HG02623 (cell line): ENCODE measurements at regions not wholly inside any gene's neighbourhood (a gene's known extent, or its start where the extent isn't known, plus 50 kb on each side); places are given as distances from the start of the nearest gene placed in this dataset.
A peak's percentile ranks its signal among the peaks of the same experiment; 100 is the strongest.
"Not testable (repeated sequence)": the region's sequence is repeated elsewhere in the genome, so short reads cannot be mapped to it uniquely, and the experiment has no call there.

Experiments
- ATAC-seq: cut with Tn5 transposase; IDR thresholded peaks from one replicate; pipeline ENCODE4 v1.9.1; 2021; ENCODE audit warnings: moderate library complexity; ENCODE audit not compliant: unreplicated experiment

DNA sequence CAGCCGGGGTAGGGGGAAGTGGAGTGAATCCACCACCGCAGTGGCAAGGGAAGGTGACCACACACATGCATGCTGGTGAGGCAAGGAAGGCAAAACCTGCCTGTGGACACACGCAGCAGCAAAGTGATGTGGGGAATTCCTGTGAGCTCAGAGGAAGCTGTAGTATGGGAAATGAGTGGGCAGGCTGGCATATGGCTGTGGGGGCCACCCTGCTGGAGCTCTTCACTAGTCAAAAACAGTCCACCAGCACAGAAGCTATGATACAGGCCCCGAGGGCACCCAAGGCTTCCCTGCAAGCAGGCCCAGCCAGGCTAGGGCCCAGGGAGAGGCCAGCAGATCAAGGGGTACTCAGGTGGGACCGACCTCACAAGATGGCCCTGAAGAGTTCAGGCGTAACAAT is 239.1 kb downstream of the CHM start:
- no peak for ATAC-seq

DNA sequence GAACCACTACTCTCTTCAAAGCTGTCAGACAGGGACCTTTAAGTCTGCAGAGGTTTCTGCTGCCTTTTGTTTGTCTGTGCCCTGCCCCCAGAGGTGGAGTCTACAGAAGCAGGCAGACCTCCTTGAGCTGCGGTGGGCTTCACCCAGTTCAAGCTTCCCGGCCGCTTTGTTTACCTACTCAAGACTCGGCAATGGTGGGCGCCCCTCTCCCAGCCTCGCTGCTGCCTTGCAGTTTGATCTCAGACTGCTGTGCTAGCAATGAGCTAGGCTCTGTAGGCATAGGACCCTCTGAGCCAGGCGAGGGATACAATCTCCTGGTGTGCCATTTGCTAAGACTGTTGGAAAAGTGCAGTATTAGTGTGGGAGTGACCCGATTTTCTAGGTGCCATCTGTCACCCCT is 275.0 kb downstream of the CHM start:
- not testable (repeated sequence) for ATAC-seq

DNA sequence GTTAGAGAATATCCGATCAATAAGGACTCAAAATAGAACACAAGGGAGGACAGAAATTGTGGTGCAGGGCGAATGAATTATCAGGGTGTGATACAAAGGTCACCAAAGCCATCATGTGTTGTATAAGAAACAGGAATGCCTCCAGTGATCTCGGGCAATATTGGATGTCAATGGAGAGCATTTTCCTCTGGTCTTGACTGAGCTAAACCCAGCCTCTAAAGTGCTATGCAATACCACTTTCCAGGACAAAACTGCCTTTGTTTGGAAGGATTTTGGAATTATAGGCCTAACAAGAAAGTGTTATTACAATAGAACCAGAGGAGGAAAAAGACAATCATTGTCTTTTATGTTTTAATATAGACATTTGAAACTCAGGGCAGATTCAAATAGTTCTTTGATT is 281.7 kb downstream of the CHM start:
- ATAC-seq = no peak

DNA sequence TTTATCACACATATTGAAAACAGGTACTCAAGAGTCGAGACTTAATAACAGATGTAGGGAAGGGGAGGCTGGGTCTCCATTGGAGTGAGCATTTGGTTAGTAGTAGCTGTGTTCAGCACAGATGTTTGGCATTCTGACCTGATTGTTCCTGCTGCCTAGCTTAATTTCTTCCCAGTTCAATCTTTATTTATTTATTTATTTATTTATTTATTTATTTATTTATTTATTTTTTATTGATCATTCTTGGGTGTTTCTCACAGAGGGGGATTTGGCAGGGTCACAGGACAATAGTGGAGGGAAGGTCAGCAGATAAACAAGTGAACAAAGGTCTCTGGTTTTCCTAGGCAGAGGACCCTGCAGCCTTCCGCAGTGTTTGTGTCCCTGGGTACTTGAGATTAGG is 324.3 kb downstream of the CHM start:
- ATAC-seq = not testable (repeated sequence)

DNA sequence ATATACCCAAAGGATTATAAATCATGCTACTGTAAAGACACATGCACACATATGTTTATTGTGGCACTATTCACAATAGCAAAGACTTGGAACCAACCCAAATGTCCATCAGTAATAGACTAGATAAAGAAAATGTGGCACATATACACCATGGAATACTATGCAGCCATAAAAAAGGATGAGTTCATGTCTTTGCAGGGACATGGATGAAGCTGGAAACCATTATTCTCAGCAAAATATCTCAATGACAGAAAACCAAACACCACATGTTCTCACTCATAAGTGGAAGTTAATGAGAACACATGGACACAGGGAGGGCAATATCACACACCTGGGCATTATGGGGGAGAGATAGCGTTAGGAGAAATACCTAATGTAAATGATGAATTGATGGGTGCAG is 323.8 kb upstream of the POF1B start:
- not testable (repeated sequence) for ATAC-seq

DNA sequence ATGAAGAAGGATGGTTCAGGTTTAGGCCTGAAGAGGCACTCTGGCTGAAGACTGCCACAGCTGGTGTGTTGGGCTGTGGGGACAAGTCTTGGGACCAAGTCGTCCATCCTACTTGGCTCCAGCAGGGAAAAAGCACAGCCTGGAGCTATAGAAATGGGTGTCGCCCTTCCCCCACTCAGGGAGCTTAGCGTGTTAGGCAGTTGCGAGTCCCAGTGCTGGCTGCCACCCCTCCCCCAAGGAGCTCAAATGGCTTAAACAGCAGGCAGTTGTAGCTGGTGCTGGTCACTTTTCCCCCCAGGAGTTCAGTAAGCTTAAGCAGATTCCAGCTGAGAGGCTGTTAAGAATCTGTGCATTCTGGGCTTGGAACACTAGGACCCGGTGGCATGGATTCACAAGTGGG is 319.5 kb upstream of the POF1B start:
- ATAC-seq = no peak

DNA sequence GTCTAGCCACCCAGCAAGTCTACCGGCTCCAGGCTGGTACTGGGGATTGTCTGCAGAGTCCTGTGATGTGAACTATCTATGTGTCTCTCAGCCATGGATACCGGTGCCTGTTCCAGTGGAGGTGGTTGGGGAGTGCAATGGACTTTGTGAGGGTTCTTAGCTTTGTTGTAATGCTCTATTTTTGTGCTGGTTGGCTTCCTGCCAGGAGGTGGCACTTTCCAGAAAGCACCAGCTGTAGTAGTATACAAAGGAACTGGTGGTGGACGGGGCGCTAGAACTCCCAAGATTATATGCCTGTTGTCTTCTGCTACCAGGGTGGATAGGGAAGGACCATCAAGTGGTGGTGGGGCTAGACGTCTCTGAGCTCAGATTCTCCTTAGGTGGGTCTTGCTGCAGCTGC is 306.4 kb upstream of the POF1B start:
- no peak for ATAC-seq

DNA sequence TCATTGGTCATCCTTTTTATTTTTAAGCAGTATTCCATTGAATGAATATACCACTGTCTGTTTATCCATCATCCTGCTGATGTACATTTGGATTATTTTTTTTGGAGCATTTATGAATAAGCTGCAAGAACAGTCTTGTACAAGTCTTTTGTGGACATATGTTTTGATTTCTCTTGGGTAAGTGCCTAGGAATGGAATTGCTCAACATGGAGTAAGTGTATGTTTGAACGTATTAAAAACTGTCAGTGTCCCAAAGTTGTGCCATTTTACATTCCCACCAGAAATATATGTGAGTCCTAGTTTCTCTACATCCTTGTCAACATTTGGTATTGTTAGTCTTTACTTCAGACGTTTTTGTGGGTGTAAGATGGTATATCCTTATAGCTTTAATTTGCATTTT is 287.0 kb upstream of the POF1B start:
- ATAC-seq = no peak

DNA sequence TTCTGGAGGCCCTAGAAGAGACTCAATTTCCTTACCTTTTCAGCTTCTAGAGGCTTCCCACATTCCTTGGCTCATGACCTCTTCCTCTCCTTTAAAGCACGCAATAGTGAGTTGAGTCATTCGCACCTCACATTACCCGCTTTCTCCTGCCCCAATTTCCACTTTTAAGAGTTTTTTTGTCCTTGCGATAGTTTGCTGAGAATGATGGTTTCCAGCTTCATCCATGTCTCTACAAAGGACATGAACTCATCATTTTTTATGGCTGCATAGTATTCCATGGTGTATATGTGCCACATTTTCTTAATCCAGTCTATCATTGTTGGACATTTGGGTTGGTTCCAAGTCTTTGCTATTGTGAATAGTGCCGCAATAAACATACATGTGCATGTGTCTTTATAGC is 284.5 kb upstream of the POF1B start:
- not testable (repeated sequence) for ATAC-seq

DNA sequence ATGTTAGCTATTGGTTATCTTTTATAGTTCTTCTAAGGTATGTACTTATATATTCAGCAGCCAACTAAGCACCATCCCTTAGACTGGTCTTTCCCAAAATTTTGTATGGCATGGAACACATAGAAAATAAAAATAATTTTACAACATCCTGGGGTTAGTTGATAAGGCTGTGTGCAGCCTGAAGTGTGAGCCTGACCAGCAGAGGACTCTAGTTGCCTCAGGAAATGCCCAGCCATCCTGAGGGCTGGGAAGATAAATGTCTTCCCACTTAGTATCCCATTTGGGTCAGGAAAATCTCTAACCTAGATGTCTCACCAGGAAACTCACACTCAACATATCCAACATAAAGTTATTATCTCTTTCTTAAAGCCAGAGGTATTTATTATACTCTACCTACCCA is 251.4 kb upstream of the POF1B start:
- no peak for ATAC-seq

DNA sequence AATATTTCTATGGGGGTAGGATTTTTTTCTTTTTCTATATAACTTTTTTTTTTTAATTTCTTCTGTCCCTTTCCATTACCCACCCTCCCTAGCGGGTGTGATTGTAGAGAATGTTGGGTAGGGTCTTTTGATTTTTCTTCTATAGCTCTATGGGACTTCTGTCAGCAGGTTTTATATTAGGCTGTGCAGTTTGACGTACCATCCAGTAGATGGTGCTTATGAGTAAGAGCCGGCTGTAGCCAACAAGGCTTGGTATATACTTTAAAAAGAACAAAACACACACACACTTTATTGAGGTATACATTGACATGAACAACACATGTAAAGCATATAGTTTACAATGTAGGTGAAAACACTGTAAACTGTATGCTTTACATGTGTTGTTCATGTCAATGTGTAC is 247.9 kb upstream of the POF1B start:
- ATAC-seq = peak; percentile 58

DNA sequence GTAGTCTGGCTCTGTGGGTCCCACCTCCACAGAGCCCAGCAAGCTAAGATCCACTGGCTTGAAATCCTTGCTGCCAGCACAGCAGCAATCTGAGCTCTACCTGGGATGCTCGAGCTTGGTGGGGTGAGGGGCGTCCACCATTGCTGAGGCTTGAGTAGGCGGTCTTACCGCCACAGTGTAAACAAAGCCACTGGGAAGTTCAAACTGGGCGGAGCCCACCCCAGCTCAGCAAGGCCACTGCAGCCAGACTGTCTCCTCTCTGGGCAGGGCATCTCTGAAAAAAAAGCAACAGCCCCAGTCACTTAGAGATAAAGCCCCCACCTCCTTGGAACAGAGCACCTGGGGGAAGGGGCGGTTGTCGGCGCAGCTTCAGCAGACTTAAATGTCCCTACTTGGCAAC is 243.2 kb upstream of the POF1B start:
- ATAC-seq = no peak

DNA sequence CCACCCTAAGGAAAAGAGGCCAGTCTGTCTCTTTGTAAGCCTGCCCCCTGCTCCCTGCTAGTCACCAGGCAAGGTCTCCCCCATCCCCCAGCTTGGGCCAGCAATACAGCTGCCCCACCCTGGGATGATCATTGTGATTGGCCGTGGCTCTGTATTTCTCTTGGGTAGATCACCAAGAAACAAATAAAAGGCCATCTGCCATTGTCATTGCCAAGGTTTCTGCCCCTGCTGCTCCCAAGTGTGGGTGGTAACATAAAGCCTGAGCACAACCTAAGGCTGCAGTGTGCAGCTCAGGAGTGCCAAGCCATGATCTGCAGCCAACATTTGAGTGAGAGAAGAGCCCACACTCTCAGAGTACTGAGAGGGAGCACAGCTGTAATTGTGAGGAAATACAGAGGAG is 241.0 kb upstream of the POF1B start:
- ATAC-seq = no peak

DNA sequence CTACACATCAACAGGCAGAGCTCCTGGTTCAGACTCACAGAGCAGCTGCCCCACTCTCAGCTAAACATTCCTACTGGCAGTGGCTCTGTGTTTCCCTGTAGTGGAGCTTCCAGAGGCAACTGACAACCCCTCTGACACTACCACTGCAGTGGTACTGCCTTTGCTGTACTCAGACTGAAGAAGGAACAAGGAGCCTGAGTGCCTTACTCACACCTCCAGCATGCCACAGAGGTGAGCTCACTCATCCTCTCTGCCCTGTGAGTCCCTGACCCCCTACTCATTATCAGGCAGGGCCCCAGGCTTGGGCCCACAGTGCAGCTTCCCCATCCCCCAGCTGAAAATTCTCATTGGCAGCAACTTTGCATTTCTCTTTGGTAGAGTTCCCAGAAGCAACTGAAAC is 240.5 kb upstream of the POF1B start:
- no peak for ATAC-seq

DNA sequence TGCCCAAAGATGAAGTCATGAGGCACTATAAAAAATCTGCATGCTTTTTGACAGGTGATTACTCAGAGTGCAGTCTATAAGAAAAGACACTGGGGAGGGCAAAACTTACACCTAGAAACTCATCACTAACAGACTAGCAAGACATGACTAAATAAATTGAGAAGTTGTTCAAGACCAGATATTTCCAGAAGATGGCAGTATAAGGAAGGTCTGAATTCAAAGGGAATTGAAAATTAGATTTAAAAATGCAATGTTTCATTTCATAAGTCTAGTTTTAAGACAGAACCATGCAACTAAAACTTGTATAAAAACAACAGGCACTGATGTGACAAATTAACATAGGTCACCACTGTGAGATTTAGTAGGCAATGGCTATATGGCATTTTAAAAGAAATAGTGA is 232.5 kb upstream of the POF1B start:
- ATAC-seq = no peak

DNA sequence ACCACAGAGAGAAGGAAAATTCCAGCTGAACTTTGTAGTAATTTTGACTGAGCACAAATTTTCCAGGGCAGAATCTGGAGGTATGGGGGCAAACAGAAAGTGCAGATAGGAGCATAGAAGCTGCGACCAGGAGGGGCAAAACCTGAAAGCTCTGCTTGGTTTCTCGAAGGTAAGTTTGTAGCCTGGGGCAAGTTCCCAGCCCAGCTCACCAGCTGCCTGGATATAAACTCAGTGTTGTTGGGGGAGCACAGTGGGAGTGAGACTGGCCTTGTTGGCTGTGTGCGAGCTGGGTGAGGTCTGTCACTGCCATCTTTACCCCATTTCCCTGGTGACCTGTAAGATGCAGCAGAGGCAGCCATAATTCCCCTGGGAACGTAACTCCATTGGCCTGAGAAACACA is 213.5 kb upstream of the POF1B start:
- ATAC-seq = no peak

DNA sequence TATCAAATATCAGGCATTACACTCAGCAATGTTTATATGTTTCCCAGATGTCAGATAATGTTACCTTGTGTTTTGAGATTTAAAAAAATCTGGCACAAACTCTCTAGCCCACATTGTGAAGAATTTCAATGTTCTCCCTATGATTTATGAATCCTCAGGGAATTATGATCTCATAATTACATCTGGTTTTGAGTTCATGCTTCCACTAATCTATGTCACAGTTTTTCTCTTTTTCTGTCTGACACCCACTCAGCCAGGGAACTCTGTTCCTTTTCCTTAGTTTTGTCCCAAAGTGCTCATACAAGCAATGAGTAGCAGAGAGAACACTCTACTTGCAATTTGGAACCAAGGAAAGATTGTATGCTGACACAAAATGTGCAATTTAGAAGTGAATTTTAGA is 212.1 kb upstream of the POF1B start:
- ATAC-seq = no peak

DNA sequence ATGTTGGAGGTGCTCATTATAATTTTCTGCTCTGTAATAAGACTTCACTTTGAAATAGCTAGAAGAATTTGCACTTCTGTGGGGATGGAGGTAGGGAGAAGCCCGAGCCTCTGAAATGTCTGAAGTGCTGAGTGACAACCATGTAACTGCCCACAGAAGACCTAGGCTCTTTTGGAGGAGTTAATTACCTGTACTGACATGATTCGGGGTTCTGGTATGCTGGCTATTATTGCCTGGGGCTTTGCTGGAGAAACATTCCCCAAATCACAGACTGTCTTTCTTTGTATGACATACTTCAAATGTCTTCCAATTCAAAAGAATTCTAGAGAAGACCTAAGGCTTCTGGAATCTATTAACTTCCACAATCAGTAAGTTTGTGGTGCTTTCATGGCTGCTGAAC is 211.2 kb upstream of the POF1B start:
- ATAC-seq = no peak

DNA sequence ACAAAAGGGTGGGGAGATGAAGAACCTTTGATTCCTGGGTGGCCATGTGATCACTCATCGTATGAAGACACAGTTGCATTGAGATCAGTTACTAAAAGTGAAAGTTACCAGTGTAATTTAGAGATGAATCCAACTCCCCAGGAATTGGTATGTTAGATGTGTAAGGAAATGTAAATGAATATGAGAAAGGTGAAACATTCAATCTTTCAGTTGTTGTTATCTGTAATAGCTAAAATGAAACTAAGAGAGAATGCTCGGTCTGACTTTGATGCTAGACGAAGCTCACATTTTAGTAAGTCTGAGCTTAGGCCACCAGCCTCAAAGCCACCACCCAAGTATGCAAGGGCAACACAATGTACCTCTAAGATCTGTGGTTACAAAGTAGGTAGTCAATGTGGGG is 194.3 kb upstream of the POF1B start:
- ATAC-seq = no peak

DNA sequence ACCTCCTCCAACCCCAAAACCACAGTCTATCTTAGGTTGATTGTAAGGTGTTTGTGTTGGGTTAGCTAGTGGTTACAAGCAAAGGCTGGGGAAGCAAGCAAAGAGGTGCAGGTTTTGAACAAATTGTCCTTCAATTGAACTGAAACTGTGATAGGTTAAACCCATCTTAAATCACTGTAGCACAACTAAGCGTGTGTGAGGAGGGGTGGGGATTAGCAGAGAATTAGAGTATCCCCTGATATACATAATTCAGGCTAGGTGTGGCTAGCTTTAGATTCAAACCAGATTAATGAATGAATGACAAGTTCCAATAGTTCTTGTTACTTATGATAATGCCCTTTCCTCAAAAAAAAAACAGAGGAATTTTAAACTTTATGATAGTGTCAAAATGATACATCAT is 191.0 kb upstream of the POF1B start:
- ATAC-seq = no peak

DNA sequence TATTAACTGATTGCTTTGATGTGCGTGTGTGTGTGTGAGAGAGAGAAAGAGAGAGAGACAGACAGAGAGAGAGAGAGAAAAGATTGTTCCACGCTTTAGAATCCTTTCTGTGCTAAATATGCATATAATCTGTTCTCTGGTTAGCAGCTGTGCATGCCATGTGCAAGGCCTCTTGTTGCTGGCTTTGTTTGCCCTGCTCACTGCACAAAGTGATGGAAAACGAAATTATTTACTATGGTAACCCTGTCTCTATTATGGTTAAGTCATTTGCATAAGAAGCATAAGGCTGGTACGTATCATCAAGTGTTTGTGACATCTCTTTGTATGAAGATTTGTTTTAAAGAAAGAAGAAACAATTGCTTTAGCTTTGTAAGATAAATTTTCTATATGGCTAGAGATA is 190.2 kb upstream of the POF1B start:
- ATAC-seq = no peak

DNA sequence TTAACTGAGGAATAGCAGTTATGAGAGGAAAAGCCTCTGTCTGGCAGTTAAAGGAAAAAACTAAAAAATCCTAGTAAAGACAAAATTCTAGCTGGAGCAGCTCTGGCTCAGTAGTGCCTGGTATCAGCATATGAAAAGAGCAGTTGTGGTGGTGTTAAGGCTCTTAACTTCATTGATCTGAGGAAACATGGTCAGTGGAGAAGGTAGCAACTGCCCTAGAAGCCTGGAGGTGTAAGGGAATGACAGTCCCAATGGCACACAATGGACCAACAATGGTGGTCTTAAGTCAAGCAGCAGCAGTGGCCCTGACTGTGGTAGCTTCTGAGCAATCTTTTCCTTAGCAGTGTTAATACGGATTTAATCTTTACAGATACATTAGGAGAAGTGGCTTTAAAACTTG is 189.6 kb upstream of the POF1B start:
- ATAC-seq = no peak

DNA sequence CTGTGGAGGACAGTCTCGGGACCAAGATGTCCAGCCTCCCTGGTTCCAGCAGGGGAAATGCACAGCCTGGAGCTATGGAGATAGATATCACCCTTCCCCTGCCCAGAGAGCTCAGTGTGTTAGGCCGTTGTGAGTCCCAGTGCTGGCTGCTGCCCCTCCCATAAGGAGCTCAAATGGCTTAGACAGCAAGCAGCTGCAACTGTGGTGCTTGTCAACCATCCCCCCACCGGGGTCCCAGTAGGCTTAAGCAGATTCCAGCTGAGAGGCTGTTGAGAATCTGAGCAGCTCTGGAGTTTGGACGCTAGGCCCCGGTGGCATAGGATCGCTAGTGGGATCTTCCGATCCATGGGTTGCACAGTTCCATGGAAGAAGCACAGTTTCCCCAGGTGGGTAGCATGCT is 181.8 kb upstream of the POF1B start:
- ATAC-seq = no peak

DNA sequence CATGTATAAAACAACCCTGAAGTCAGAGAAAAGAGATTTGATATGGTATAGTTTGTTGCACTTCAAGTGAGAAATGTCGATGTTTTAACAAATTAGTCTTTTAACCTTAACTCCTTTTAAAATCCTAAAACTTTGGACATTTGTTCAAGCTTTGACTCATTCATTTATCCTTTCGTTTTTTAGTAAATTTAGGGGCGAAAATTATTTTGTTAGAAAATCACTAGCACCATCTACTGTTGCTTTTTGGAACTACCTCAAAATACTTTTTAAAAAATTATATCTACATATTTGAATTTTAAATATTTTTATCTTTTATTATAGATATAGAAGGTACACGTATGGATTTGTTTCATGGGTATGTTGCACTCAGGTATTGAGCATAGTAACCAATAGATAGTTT is 165.1 kb upstream of the POF1B start:
- no peak for ATAC-seq
